Skeletal muscle satellite cell (primary cell): ENCODE measurements at regions not wholly inside any gene's neighbourhood (a gene's known extent, or its start where the extent isn't known, plus 50 kb on each side); places are given as distances from the start of the nearest gene placed in this dataset.

Experiments
- H3K27me3 ChIP-seq: 2 replicates; pipeline ENCODE4 v1.7.0; 2013; ENCODE audit warnings: low read length; ENCODE audit not compliant: control insufficient read depth, insufficient read depth
- H3K36me3 ChIP-seq: 2 replicates; pipeline ENCODE4 v1.7.0; 2013; ENCODE audit warnings: mild to moderate bottlenecking, control low read depth, low read length; ENCODE audit not compliant: insufficient read depth
- H3K4me1 ChIP-seq: 2 replicates; pipeline ENCODE4 v1.7.0; 2013; ENCODE audit warnings: low read length; ENCODE audit not compliant: control insufficient read depth, insufficient read depth
- H3K4me2 ChIP-seq: 2 replicates; pipeline ENCODE4 v1.7.0; 2013; ENCODE audit warnings: mild to moderate bottlenecking, low read length
- H3K4me3 ChIP-seq: 2 replicates; pipeline ENCODE4 v1.7.0; 2013; ENCODE audit warnings: low read length
- H3K9ac ChIP-seq: 2 replicates; pipeline ENCODE4 v1.7.0; 2013; ENCODE audit warnings: mild to moderate bottlenecking, low read depth, low read length, moderate library complexity
- H3K9me3 ChIP-seq: replicated peaks from 2 replicates; pipeline ENCODE4 v1.7.0; 2013; ENCODE audit warnings: mild to moderate bottlenecking, control low read depth, low read length

- no peaks in the 10 kb centered on the region for H3K9me3 ChIP-seq
- H3K36me3 ChIP-seq: no peaks in the 10 kb centered on the region
- H3K4me1 ChIP-seq: no peaks in the 10 kb centered on the region
- no peak overlapping the region for H3K9ac ChIP-seq
- no peak overlapping the region for H3K4me3 ChIP-seq
- H3K4me2 ChIP-seq: no peak overlapping the region
- peaks cover 63% of the 10 kb centered on the region for H3K27me3 ChIP-seq
These were observed 101.8 kb downstream of the TNFAIP2 start for GRCh38 chr14:103225062-103225461.

DNA sequence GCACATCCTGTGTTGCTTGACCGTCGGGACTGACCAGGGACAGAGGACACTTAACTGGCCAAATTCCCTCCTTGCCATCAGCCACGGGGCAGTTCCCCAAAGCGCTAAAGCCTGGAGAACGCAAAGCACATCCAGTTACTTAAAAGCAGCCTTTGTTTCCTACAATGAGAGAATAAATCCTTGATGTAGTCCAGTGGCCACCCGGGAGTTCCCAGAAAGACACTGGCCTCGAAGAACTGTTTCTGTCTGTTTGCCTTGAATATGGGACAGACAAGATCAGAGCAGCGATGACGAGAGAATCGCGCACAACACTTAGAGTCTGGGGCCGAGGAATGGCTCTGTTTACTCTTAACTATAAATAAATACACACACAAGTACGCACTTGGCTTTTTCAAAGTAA is 102.2 kb downstream of the TNFAIP2 start:
- Histone ChIP-seq H3K27me3 (peaks cover 62% of the 10 kb centered on the region), H3K4me3 (no peak overlapping the region), H3K4me2 (no peak overlapping the region), H3K9me3 (no peaks in the 10 kb centered on the region), H3K9ac (no peak overlapping the region), H3K4me1 (no peaks in the 10 kb centered on the region), H3K36me3 (no peaks in the 10 kb centered on the region)

DNA sequence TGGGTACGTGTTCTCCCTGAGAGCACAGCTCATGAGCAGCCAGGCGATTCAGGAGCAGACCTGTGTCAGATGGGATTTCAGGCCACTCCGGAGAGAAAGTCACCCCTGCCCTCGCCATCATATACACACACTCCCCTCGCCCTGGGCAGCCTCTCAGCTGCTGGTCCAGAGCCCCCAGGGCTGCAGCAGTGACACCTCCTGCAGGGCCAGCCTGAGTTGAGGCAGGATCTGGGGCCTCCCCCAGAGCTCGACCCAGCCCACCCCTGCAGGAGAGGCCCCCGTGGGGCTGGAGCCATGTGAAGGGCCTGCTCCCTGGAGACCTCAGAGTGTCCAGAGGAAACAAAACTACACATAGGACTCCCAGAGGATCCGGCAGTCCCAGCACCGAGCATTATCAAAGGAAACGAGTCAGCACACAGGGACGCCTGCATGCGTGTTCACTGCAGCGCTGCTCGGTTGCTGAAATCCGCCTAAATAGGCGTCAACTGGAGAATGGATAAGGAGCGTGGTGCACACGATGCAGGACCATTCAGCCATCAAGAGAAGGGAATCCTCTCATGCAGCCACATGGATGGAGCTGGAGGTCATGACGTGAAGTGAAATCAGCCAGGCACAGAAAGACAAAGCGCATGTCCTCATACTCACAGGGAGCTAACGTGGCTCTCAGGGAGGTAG is 104.0 kb downstream of the TNFAIP2 start:
- H3K36me3 ChIP-seq: no peaks in the 10 kb centered on the region
- no peak overlapping the region for H3K4me2 ChIP-seq
- peaks cover 48% of the 10 kb centered on the region for H3K27me3 ChIP-seq
- no peaks in the 10 kb centered on the region for H3K9me3 ChIP-seq
- H3K9ac ChIP-seq: no peak overlapping the region
- H3K4me1 ChIP-seq: no peaks in the 10 kb centered on the region
- no peak overlapping the region for H3K4me3 ChIP-seq

DNA sequence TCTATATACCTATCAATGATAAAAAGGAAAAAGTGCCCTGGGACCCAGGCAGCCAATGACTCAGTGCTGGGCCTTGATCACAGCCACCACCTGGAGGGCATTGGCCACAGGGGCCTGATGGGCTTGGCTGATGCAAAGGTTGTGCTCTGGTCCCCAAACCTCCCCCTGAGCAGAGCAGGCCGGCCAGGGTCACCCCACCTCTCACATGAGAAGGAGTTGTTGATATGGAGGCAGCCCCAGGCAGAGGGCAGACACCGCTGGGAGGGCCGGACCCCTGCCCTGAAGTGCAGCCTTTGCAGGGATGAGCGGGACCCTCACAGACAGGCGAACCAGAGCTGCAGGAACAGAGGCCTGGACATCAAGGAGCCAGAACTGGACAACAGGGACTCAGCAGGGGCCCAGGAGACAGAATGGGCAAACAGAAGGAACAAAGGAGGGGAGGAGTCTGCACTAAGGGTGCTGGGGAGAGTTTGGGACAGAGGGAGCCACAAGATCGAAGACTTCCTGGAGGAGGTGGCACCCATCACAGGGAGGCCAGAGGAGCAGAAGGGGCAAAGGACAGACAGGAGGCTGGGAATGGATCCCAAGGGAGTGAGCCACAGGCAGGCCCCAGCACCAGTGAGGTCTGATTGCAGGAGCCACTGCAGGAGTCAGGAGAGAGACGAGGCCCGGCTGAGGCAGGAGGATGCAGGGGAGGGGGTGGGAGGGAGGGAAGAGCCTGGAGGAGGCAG is 105.0 kb downstream of the TNFAIP2 start:
- peaks cover 40% of the 10 kb centered on the region for H3K27me3 ChIP-seq
- no peak overlapping the region for H3K9ac ChIP-seq
- no peak overlapping the region for H3K4me3 ChIP-seq
- no peaks in the 10 kb centered on the region for H3K36me3 ChIP-seq
- no peaks in the 10 kb centered on the region for H3K9me3 ChIP-seq
- H3K4me2 ChIP-seq: no peak overlapping the region
- H3K4me1 ChIP-seq: no peaks in the 10 kb centered on the region

DNA sequence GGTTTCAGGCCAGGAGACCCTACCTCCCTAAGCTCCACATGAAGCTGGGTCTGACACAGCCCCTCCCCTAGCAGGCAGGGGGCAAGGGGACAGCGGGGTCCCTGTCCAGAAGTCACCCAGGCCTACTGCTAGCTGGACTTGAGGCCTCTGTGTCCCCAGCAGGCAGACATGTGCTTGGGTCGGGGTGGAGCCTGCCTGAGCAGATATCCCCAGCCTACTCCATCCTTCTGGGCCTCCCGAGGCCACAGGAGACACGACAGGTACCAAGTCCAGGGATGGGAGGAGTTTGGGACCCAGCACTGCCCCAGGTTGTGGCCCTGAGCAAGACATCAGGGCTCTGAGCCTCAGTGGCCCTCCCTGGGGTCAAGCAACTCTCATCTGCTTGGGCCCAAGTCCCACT is 105.2 kb upstream of the EIF5 start:
- H3K4me3 ChIP-seq: no peak overlapping the region
- peaks cover 37% of the 10 kb centered on the region for H3K27me3 ChIP-seq
- no peak overlapping the region for H3K4me2 ChIP-seq
- H3K4me1 ChIP-seq: no peaks in the 10 kb centered on the region
- H3K36me3 ChIP-seq: no peaks in the 10 kb centered on the region
- no peak overlapping the region for H3K9ac ChIP-seq
- H3K9me3 ChIP-seq: no peaks in the 10 kb centered on the region

DNA sequence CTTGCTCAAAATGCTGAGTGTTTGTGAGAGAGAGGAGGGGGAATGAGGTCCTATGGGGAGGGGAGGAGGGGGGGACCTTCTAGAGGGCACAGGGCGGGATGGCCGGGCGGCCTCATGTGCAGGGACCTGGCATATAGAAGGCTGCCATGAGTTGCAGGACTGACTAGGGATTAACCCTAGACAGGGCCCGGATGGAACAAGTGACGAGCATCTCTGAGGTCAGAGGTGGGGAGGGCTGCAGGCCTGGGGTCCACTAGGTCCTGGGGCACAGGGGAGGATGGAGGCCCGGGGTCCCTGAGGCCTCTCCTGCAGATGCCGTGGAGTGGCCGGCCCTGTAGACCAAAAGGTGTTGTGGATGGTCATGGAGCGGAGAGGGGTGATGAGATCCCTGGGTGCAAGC is 104.0 kb upstream of the EIF5 start:
- Histone ChIP-seq H3K27me3 (peaks cover 33% of the 10 kb centered on the region), H3K36me3 (no peaks in the 10 kb centered on the region), H3K4me1 (no peaks in the 10 kb centered on the region), H3K4me2 (no peak overlapping the region), H3K4me3 (no peak overlapping the region), H3K9ac (no peak overlapping the region), H3K9me3 (no peaks in the 10 kb centered on the region)

DNA sequence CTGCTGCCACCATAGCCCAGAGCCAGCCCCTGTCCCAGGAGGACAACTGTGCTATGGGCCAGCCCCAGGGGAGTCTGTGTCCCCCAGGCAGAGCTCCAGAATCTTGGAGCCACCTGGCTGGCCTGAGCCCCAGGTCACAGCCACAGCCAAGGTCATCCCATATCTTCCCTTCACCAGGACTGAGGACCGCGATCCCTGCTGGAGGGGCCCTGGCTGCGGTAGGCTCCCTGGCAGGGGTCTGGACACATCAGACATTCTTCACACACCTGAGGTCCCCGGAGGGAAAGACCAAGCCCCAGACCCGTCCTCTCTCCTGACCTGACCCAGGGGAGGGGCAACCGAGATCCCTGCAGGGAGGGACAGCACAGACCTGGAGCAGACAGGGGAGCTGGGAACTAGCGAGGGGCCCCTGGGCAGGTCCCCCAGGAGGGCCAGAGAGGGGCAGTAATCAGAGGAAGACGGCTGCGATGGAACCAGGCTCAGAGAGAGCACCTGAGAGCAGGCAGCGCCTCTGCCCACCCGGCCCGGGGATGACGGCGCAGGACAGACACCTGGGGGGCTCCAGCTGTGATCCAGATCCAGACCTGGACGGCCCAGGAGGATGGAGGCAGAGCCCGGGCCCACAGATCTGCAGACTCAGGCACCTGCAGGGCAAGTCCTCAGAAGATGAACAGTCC is 103.2 kb upstream of the EIF5 start:
- no peaks in the 10 kb centered on the region for H3K36me3 ChIP-seq
- H3K4me3 ChIP-seq: no peak overlapping the region
- H3K4me1 ChIP-seq: no peaks in the 10 kb centered on the region
- no peaks in the 10 kb centered on the region for H3K9me3 ChIP-seq
- no peak overlapping the region for H3K4me2 ChIP-seq
- peaks cover 33% of the 10 kb centered on the region for H3K27me3 ChIP-seq
- H3K9ac ChIP-seq: no peak overlapping the region

DNA sequence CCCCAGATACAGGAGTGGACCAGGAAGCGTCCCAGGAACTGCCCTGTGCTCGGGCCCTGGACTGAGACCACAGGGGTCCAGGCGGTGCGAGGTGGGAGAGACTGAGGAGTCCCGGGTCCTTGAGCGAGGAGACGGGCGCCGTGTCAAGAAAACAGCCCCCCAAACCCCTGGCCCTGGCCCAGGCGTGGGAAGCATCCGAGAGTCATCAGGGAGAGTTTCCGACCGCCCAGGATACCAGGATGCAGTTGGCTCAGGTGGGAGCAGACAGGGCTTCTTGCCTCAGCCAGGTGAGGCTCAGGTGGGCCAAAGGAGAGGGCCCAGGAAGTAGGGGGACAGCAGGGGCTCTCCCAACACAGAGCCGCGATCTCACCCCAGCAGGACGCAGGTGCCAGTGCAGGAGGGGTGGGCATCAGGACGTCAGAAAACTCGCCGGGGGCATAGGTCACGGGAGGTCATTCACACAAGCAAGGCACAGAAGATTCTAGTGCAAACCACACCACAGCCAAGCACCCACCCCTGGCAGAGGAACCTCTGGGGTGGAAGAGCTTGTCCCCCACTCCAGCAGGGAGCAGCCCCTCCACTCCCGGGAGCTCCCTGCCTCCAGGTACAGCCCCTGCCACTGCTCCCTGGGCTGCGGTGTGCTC is 102.5 kb upstream of the EIF5 start:
- no peaks in the 10 kb centered on the region for H3K4me1 ChIP-seq
- no peak overlapping the region for H3K4me3 ChIP-seq
- peaks cover 27% of the 10 kb centered on the region for H3K27me3 ChIP-seq
- no peaks in the 10 kb centered on the region for H3K9me3 ChIP-seq
- H3K9ac ChIP-seq: no peak overlapping the region
- H3K4me2 ChIP-seq: no peak overlapping the region
- H3K36me3 ChIP-seq: no peaks in the 10 kb centered on the region

GRCh38 chr14:103232031-103232808 is 101.8 kb upstream of the EIF5 start:
- Histone ChIP-seq H3K4me1 (no peaks in the 10 kb centered on the region), H3K27me3 (peaks cover 25% of the 10 kb centered on the region), H3K9ac (no peak overlapping the region), H3K36me3 (no peaks in the 10 kb centered on the region), H3K4me3 (no peak overlapping the region), H3K4me2 (no peak overlapping the region), H3K9me3 (no peaks in the 10 kb centered on the region)

- H3K4me1 ChIP-seq: no peaks in the 10 kb centered on the region
- H3K4me3 ChIP-seq: no peak overlapping the region
- H3K27me3 ChIP-seq: peaks cover 26% of the 10 kb centered on the region
- H3K9me3 ChIP-seq: no peaks in the 10 kb centered on the region
- H3K9ac ChIP-seq: no peak overlapping the region
- no peak overlapping the region for H3K4me2 ChIP-seq
- no peaks in the 10 kb centered on the region for H3K36me3 ChIP-seq
These were observed 101.2 kb upstream of the EIF5 start for GRCh38 chr14:103232831-103233319.

- Histone ChIP-seq H3K9ac (no peak overlapping the region), H3K4me2 (no peak overlapping the region), H3K36me3 (no peaks in the 10 kb centered on the region), H3K9me3 (no peaks in the 10 kb centered on the region), H3K4me1 (no peaks in the 10 kb centered on the region), H3K27me3 (peaks cover 22% of the 10 kb centered on the region), H3K4me3 (no peak overlapping the region)
These were observed 100.7 kb upstream of the EIF5 start for GRCh38 chr14:103233328-103233727.
